IPS-NIHi7 (cell line): ENCODE measurements at regions not wholly inside any gene's neighbourhood (a gene's known extent, or its start where the extent isn't known, plus 50 kb on each side); places are given as distances from the start of the nearest gene placed in this dataset.

ENCODE experiments used
- DNase-seq: peaks from one replicate; pipeline ENCODE4 v3.0.0; 2012; ENCODE audit warnings: mixed read lengths; ENCODE audit errors: extremely low spot score

GRCh38 chr6:5946701-5947100 is 60.0 kb downstream of the NRN1 start:
- DNase-seq: no peak

GRCh38 chr6:5946181-5946580 is 60.5 kb downstream of the NRN1 start:
- no peak for DNase-seq

- DNase-seq: no peak
Measured at GRCh38 chr6:5943591-5943990, 63.1 kb downstream of the NRN1 start.

GRCh38 chr6:5942591-5942990 is 64.1 kb downstream of the NRN1 start:
- DNase-seq: no peak

- DNase-seq: no peak
Measured at GRCh38 chr6:5941188-5941587, 65.5 kb downstream of the NRN1 start.

- DNase-seq: no peak
Measured at GRCh38 chr6:5938934-5939333, 67.8 kb downstream of the NRN1 start.

GRCh38 chr6:5937936-5938706 is 68.6 kb downstream of the NRN1 start:
- DNase-seq: no peak

GRCh38 chr6:5937169-5937909 is 69.4 kb downstream of the NRN1 start:
- no peak for DNase-seq

- DNase-seq: no peak
Measured at GRCh38 chr6:5936631-5937030, 70.1 kb downstream of the NRN1 start.

GRCh38 chr6:5936140-5936539 is 70.6 kb downstream of the NRN1 start:
- no peak for DNase-seq

GRCh38 chr6:5930968-5931367 is 75.8 kb downstream of the NRN1 start:
- DNase-seq: no peak

- DNase-seq: peak; percentile 19
Measured at GRCh38 chr6:5930143-5930770, 76.5 kb downstream of the NRN1 start.

- no peak for DNase-seq
Measured at GRCh38 chr6:5923840-5924239, 82.9 kb downstream of the NRN1 start.

- no peak for DNase-seq
Measured at GRCh38 chr6:5922230-5922629, 84.5 kb downstream of the NRN1 start.

GRCh38 chr6:5909721-5910120 is 97.0 kb downstream of the NRN1 start:
- DNase-seq: no peak

- DNase-seq: no peak
Measured at GRCh38 chr6:5906842-5907241, 99.9 kb downstream of the NRN1 start.

- DNase-seq: no peak
Measured at GRCh38 chr6:5906340-5906670, 100.4 kb downstream of the NRN1 start.

GRCh38 chr6:5905431-5906339 is 101.0 kb downstream of the NRN1 start:
- no peak for DNase-seq

- DNase-seq: no peak
Measured at GRCh38 chr6:5904532-5904931, 102.2 kb downstream of the NRN1 start.

- DNase-seq: no peak
Measured at GRCh38 chr6:5899216-5900045, 107.3 kb downstream of the NRN1 start.

- peak; percentile 38 for DNase-seq
Measured at GRCh38 chr6:5898563-5898962, 108.2 kb downstream of the NRN1 start.
